Spleen (tissue), 7 donors: ENCODE measurements at regions not wholly inside any gene's neighbourhood (a gene's known extent, or its start where the extent isn't known, plus 50 kb on each side); places are given as distances from the start of the nearest gene placed in this dataset.

Experiments used
- POLR2A ChIP-seq, 3 donors: fragments of 450-650 bp; IDR thresholded peaks; one replicate each; pipeline ENCODE4 v1.5.1; 2017; ENCODE audit warnings: antibody characterized with exemption in 3 of 3, mild to moderate bottlenecking in 1 of 3
- POLR2AphosphoS5 ChIP-seq, 3 donors: sonication (generic); formaldehyde crosslinking; IDR thresholded peaks; one replicate each; pipeline ENCODE4 v1.5.1; 2017; ENCODE audit warnings: antibody characterized with exemption in 3 of 3
- TF ChIP-seq, protein P1 (sequence below), 11 experiments: fragments of 200-600 bp in 7 of 11; fragments of 450-650 bp in 4 of 11; sonication (generic) in 4 of 11; IDR thresholded peaks in 8 of 11; conservative IDR thresholded peaks in 3 of 11; 1 replicate in 7 of 11; 2 replicates in 4 of 11; pipeline versions ENCODE4 v1.4.0 to v1.8.0; 2016 to 2021; ENCODE audit warnings: antibody characterized with exemption in 11 of 11, inconsistent platforms in 4 of 11, mild to moderate bottlenecking in 1 of 11
- donor health status: DM: no; HTN: no; CAD: no; lungs with moderate emphysema.
- donor health status: DM: no; HTN: no; CAD: no.
- donor health status: DM: no; HTN: no; CAD: no.

DNA sequence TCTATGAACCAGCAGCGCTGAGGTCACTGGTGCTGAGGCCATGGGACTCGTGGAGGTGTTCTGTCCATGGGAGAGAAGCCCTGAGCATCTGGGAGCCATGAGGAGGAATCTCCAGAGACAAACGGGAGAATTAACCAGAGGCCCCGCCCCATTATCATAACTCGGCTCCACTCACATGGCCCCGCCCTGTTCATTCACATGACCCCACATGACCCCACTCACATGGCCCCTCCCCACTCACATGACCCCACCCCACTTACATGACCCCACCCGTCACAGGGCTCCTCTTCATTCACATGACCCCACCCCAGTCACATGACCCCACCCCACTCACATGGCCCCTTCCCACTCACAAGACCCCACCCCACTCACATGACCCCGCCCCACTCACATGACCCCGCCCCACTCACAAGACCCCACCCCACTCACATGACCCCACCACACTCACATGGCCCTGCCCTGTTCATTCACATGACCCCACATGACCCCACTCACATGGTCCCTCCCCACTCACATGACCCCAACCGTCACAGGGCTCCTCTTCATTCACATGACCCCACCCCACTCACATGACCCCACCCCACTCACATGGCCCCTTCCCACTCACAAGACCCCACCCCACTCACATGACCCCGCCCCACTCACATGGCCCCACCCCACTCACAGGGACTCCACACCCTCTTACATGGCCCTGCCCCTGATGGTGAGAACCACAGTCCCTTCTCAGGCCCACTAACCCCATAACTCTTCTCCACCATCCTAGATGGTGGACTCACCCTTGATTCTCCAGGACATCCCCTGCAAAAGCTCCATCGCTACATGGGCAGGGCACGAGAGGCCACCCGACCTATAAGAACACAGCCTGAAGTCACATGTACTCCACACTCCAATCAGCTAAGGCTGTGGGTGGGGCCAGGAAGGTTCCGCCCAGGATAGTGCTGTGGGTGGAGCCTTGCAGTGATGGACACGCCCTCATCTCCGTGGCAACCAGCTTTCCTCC is 151.1 kb upstream of the SFSWAP start:
- TF ChIP-seq, protein P1, sequence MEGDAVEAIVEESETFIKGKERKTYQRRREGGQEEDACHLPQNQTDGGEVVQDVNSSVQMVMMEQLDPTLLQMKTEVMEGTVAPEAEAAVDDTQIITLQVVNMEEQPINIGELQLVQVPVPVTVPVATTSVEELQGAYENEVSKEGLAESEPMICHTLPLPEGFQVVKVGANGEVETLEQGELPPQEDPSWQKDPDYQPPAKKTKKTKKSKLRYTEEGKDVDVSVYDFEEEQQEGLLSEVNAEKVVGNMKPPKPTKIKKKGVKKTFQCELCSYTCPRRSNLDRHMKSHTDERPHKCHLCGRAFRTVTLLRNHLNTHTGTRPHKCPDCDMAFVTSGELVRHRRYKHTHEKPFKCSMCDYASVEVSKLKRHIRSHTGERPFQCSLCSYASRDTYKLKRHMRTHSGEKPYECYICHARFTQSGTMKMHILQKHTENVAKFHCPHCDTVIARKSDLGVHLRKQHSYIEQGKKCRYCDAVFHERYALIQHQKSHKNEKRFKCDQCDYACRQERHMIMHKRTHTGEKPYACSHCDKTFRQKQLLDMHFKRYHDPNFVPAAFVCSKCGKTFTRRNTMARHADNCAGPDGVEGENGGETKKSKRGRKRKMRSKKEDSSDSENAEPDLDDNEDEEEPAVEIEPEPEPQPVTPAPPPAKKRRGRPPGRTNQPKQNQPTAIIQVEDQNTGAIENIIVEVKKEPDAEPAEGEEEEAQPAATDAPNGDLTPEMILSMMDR (IDR thresholded peaks at IDR 0.05 in 8 of 11, conservative IDR thresholded peaks at IDR 0.05 in 3 of 11), result no peak
- TF ChIP-seq POLR2A (IDR thresholded peaks at IDR 0.05) (no peak), POLR2AphosphoS5 (IDR thresholded peaks at IDR 0.05) (no peak)
